GM18519 (cell line): ENCODE measurements at regions not wholly inside any gene's neighbourhood (a gene's known extent, or its start where the extent isn't known, plus 50 kb on each side); places are given as distances from the start of the nearest gene placed in this dataset.
A peak's percentile ranks its signal among the peaks of the same experiment; 100 is the strongest.
"Not testable (repeated sequence)": the region's sequence is repeated elsewhere in the genome, so short reads cannot be mapped to it uniquely, and the experiment has no call there.

Source experiments
- ATAC-seq: cut with Tn5 transposase; IDR thresholded peaks from one replicate; pipeline ENCODE4 v1.9.1; 2021; ENCODE audit warnings: mild to moderate bottlenecking, moderate library complexity; ENCODE audit not compliant: unreplicated experiment, low FRiP score

DNA sequence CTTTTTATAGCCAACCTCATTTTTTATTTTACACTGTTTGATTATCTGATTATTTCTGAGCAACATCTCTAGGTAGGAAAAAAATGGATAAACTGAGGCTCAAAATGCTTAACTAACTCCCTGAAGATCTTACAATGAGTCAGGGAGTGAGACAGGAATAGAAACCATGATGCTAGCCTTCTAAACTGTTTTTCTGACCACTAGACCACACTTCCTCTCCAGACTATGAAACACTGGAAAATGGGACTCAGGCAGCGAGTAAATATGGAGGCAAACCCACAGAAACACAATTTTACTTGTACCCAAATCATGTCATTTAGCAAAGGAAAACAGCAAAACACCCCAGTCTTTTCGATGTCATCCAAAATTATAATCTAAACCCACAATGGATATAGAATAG is 129.9 kb upstream of the ANKH start:
- no peak for ATAC-seq

DNA sequence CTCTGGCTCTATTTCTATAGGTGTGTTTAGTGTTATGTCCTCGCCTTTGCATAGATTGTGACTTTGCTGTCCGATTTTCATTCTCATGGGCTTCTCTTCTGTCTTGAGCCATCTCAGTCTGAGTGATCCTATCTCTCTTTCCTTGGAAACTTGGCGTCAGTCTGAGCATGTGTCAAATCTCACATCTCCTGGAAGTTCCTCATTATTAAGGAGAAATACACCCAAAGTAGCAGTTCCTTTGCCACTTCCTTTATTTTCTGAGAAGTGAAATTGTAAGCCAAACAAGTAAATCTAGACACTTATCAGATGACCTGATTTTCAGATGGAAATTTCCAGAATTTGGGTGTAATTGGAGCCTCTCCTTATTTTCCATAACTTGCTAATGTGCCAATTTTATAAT is 126.9 kb upstream of the ANKH start:
- ATAC-seq, result no peak

DNA sequence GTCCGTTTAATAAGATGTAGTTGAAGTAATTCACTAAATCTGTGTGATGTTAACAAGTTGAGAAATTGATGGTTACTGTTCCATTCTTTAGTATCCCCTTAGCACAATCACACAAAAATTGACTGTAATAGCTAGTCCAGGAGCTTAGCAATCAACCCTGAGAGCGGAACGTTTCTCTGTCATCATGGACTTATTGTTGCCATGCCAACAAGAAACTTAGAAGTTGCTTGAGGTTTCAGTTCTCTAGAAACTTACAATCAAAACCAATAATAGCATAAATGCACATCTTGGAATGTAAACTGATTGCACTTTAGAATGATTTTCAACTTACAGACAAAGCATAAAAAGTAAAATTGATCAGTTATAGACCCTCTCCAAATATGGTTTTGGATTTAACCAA is 125.4 kb upstream of the ANKH start:
- peak; percentile 89 for ATAC-seq

DNA sequence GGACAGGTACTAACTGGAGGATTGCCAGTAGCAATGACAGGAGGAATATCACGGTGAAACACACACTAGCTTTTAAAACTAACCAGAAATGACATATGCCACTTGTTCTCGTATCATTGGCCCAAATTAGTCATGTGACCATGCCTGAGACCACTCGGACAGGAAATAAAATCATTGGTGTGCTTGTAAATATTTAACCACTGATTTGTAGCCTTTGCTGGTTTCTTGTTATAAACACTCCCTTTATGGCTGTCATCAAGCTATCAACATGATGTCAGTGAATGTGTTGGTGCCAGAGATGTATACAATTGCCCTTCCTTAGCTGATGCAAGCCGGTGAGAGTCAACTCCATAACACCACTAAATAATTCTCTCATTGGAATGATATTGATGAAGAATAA is 123.7 kb upstream of the ANKH start:
- ATAC-seq, result no peak

DNA sequence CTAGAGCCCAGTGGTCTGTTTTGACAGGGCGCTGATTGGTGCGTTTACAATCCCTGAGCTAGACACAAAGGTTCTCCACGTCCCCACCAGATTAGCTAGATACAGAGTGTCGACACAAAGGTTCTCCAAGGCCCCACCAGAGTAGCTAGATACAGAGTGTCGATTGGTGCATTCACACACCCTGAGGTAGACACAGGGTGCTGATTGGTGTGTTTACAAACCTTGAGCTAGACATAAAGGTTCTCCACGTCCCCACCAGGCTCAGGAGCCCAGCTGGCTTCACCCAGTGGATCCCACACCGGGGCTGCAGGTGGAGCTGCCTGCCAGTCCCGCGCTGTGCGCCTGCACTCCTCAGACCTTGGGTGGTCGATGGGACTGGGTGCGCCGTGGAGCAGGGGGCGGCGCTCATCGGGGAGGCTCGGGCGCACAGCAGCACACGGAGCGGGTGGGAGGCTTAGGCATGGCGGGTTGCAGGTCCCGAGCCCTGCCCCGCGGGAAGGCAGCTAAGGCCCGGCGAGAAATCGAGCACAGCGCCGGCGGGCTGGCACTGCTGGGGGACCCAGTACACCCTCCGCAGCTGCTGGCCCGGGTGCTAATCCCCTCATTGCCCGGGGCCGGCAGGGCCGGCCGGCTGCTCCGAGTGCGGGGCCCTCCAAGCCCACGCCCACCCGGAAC is 122.0 kb upstream of the ANKH start:
- ATAC-seq, result not testable (repeated sequence)

DNA sequence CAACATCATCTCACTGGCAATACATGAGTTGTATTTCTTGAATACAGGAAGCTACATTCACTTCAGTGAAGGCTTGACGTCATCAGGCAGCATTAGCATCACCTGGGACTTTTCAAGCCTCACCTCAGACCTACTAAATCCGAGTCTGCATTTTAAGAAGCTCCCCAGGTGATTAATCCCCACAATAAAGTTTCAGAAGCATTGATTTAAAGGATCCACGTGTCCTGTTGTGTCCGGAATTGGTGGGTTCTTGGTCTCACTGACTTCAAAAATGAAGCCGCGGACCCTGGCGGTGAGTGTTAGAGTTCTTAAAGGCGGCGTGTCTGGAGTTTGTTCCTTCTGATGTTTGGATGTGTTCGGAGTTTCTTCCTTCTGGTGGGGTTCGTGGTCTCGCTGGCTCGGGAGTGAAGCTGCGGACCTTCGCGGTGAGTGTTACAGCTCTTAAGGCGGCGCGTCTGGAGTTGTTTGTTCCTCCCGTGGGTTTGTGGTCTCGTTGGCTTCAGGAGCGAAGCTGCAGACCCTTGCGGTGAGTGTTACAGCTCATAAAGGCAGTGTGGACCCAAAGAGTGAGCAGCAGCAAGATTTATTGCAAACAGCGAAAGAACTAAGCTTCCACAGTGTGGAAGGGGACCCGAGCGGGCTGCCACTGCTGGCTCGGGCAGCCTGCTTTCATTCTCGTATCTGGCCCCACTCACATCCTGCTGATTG is 121.3 kb upstream of the ANKH start:
- ATAC-seq, result peak; percentile 76

DNA sequence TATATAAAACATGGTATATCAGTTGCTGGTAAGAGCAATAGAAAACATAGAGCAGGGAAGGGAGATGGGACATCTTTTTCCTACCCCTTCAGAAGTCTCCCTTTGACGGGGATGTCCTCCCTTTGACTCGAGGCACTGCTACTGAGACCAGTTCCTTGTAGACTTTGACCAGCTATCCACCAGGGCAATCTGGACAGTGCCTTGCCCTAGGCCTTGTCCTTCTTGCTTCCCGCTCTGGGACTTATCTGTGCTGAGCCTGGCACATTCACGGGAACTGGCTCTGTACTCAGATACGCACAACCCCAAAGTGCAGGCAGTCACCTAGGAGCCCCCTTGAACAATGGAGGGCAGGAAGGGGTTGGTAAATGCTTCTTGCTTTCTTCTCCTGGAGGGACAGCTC is 116.6 kb upstream of the ANKH start:
- ATAC-seq, result no peak

DNA sequence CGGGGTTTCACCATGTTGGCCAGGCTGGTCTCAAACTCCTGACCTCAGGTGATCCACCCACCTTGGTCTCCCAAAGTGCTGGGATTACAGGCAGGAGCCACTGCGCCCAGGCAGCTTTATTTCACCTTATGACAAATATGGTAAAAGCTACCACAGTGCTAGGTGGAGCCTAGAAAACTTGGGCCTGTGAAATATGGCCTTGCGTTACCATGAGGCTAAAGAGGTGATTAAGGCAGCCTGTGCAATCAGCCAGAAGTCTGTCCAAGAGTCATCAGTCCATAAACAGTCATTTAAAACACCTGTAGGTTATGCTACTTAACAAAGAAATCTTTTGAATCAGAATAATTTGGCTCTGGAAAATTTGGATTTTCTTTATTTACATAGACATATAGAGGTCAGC is 114.8 kb upstream of the ANKH start:
- ATAC-seq, result no peak

DNA sequence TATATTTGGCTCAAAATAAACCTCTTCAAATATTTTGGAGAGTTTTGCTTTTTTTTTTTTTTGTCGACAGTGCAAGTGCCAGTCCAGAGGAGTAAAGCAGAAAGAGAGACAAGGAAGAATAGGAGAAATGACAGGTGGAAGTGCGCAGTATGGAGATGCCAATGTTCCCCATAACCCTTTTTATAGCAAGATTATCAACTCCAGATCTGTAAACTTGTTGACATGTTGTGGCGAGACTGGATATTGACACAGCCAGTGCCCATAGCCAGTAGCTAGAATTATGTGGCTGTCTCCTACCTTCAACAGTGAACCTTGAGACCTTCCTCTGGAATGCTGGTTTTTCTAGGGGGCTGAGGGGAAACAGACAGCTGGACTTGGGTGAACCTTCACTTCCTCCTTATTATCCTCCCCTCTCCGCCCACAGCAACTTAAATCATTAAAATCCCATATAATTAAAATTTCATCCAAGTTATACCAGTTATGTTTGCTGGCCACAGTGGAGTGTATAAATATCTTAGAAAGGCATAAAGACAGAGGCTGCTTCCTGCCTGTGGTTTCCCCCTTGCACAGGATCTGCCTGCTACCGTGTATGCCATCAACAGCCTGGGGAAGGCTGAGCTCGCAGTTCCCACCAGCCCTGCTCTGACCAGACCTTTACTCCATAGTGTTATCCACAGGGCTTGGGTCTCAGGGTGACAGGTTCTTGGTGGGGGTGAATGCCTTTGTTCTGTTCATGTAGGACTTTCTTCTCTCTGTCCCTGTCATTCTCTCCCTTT is 112.3 kb upstream of the ANKH start:
- ATAC-seq, result no peak

DNA sequence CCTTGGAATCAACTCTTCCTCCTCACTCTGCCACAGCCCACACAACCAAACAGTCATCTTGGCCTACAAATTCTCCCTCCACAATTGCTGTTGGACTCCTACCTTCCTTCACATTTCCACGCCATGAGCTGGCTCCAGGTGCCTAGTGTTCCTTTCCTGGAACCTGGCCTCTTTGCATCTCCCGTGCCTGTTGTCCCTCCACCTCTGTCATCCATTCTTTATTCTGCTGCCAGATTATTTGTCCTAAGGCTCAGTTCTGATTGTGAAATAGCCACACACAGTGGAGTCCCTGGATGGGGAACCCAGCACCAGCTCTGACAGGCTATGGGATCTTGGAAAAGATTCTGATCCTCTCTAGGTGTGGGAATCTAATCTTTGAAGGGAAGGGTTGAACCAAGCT is 109.1 kb upstream of the ANKH start:
- no peak for ATAC-seq

DNA sequence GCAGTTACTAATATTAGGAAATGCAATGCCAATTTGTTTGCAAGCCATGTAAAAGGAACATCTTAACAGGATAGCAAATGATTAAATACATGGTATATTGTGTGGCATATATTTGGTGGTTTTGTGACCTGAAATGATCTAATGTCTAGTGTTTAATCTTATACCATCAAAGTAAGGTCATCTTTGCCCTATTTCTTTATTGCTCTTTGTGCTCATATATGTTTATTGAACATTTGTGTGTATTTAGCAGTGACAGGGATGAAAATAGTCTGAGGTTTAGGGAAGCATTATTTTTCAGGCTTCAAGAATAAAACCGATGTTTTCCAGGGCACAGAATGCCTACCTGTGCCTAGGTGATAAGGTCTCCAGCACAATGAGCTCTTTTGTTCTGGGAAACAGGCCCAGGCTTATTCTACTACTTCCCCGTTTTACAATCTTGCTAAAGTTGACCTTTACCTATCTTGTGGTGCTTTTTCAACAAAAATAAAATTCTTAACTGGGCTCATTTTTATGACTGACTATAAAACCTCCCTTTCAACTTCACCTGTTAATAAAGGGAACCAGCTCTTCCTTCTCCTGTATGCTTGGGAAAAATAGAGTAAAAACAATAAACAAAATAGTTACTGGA is 105.6 kb upstream of the ANKH start:
- no peak for ATAC-seq

DNA sequence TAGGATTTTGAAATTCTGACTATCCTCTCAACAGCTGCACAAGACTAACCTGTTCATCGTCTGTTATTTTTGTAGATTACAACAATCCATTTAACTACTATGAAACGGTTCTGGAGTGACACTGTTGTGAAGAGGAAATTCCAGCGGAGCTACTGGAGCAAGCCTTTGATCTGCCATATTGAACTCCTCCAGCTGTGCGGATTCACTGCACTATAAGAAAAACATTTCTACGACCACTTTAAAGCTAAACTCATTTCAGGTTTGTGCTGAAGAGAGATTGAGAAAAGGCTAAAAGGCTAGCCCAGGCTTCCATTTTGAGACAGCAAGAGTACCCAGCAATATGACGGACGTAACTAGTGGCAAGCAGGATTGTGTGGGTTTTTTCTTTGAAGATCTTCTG is 104.9 kb upstream of the ANKH start:
- no peak for ATAC-seq

DNA sequence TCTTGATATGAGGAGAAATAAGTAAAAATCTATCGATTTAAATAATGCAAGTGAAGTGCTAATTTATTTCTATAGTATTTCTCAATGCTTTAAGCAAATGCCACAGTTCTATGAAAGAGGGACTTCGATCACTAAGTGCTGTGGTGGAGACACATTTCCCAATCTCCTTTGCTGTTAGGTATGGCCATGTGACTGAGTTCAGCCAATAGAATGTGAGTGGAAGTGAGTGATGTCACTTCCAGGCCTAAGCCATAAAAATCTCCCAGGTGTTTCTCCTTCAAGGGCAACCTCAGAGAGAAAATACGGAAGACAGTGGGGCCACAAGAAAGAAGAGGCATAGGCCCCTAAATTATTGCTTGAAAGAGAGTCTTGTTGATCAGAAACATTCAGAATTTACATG is 100.3 kb upstream of the ANKH start:
- no peak for ATAC-seq

DNA sequence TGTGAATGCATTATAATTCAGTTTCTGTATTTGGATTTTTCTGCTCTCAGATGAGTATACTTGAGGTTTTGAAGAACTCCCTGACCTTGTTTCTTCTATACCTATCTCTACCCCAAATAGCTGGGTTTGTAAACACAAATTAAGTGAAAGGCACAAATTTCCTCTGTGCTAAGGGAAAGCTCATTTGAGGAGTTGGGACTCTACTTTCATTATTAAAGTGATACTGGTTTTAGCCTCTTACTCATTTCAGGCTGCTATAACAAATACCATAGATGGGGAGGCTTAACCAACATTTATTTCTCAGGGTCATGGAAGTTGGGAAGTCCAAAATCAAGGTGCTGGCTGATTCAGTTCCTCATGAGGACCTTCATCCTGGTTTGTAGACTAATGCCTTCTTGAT is 97.2 kb upstream of the ANKH start:
- no peak for ATAC-seq

DNA sequence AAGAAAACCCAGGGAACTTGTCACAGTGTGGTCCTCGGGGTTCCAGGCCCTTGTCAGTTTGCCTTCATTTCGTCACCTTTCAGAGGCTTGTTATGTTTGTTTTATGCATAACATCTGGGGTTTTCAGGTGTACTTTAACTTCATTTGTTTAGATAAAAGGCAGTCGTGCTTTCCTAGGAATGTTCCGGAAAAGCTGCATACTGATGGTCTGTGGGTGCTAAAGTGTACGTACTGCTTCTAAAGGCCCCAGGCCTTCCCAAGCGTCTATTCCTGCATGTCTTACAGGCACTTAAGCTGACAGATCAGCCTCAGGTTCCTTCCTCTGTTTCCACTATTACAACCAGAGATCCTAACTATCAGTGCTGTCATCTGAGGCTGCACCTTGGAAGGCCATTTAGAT is 95.6 kb upstream of the ANKH start:
- ATAC-seq, result no peak

DNA sequence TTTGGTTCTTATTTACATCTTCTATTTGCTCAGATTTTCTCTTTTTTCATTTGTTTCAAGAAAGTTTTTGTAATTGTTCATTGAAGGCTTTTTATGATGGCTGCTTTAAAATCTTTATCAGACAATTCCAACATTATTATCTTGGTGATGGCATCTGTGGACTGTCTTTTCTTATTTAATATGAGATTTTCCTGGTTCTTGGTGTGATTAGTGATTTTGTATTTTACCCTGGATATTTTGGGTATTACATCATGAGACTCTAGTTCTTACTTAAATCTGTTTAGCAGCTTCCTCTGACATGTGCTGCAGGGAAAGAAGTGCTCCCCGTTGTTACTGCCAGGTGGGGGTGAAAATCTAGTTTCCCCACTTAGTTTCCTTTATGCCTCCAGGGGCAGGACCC is 94.2 kb upstream of the ANKH start:
- ATAC-seq, result no peak

DNA sequence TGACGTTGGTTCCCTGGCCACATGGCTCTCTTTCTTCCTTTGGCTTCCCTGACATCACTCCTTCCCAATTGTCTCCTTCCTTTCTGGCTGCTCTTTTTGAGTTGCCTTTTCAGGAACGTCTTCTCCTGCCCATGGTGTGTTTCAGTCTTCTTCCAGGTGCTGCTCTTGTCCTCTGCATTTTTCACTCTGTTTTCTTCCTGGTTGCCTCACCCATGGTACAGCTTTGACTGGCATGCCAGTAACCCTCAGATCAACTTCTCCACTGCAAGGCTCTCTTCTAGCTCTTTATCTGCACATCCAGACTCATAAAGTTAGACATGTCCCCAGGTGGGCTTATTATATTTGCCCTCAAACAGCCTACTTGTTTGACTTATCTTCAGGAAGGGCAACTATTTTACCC is 91.0 kb upstream of the ANKH start:
- no peak for ATAC-seq

DNA sequence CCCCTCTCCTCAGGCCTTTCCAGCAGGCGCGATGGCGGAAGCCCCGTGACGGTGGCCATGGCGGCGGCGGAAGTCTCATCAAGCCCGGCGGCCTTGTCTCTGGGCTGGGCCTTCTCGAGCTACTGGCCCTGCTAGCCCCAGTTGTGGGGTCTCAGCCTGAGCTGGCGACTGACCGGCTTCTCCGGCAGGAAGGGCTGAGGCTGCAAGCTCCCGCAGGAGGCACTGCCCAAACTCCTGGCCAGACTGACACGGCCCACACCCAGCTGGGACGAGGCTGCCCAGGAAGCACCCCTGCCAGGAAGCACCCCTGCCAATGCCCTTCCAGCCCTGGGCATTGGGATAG is 88.5 kb upstream of the ANKH start:
- ATAC-seq, result no peak

DNA sequence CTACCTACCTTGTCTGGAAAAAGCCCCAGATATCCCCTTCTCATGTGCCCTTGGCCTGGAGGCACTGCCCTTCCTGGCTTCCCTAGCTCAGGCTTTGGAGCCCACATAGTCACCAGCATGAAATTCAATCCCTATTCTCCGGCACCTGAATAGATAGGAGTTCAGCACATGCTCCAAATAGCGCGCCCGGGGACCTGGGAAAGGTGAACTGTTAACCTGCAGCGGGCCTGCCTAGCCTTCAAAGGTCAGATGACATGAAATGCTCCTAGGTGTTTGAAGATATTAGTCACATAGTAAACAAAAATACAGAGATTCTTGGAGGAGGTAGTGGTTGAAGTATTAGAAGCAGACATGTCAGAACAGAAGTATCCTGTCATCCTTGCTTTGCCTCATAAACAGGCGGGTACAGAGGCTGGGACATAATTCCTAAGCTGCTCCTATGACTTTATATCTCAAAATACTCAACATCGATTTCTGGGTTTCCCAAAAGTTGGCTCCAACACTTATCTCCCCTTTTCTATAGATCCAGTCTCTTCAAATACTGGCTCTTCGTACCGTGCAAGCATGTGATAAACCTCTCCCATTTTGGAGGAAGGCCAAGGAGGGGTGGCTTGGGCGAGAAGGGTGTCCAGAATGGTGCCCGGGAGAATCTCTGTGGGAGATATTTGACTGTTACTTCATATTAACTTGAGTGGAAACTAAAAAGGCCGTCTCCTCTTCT is 88.0 kb upstream of the ANKH start:
- ATAC-seq, result no peak

DNA sequence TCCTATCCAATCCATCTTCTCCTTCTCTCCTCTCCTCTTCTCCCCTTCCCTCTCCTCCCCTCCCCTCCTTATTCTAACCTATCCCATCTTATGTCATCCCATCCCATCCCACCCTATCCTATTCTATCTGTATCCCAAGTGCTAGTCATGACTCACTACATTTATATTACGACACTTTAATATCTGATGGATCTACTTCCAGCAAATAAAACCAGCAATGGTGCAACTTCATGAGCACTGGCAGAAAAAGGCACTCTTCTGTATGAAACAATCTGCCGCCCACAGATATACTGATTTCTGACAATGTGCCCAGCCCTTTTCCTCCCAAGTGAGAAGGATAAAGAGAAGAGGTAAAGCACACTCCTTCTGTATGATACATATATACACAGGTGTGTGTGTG is 86.6 kb upstream of the ANKH start:
- no peak for ATAC-seq
